GM12892 (cell line): ENCODE measurements at regions not wholly inside any gene's neighbourhood (a gene's known extent, or its start where the extent isn't known, plus 50 kb on each side); places are given as distances from the start of the nearest gene placed in this dataset.

Experiments
- POLR2A ChIP-seq: IDR thresholded peaks from 2 replicates; pipeline ENCODE4 v1.6.1; 2011; ENCODE audit warnings: low read depth, low read length, control low read depth
- POLR2AphosphoS5 ChIP-seq: IDR thresholded peaks from 2 replicates; pipeline ENCODE4 v1.6.1; 2011; ENCODE audit warnings: low read depth, low read length, control low read depth
- TAF1 ChIP-seq: IDR thresholded peaks from 2 replicates; pipeline ENCODE4 v1.6.1; 2011; ENCODE audit warnings: low read depth, mild to moderate bottlenecking, control low read depth, low read length, borderline replicate concordance

DNA sequence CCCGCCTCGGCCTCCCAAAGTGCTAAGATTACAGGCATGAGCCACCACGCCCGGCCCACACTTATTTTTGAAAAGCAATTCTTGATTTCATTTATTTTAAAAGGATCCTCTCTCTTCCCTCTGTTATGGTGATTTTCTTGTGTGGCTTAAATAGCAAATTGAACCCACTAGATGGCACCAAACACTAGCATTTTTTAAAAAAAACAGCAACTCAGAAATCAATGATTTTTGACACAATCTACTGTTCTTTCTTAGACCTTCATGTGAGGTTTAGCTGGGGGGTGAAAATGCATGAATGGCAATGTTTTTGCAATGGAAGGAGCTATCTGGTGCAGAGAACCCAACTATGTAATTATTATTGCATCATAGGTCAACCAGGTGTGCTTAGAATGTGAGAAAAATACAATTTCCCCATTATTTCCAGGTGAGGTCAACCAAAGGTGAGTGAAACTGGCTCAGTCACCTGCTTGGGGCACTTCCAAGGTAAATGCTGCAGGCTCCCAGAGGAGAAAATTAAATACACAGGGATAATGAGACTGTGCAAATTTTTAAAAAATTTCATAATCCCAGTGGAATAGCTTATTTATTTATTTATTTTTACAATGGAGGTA, 226.7 kb upstream of the PRKX start:
- TF ChIP-seq POLR2AphosphoS5 (no peak), POLR2A (no peak), TAF1 (no peak)
